A549 (cell line): ENCODE measurements at regions not wholly inside any gene's neighbourhood (a gene's known extent, or its start where the extent isn't known, plus 50 kb on each side); places are given as distances from the start of the nearest gene placed in this dataset.

Experiments used
- ATAC-seq, 2 experiments: fragments of 200-7000 bp in 1 of 2; fragments of >200 bp in 1 of 2; cut with Nextera tagmentation in 1 of 2; cut with Tn5 transposase in 1 of 2; 3 replicates each; pipeline versions ENCODE4 v1.8.0 to v1.9.1; 2018 to 2020; ENCODE audit warnings: mild to moderate bottlenecking in 1 of 2, moderate library complexity in 1 of 2
- CTCF ChIA-PET: fragments of 300-600 bp; sonication (Branson Sonifier 250); formaldehyde crosslinking; extraction: SDS; loops from one replicate; lab custom pipeline; 2021; ENCODE audit warnings: antibody characterized with exemption, inconsistent platforms; lab: Yijun Ruan, JAX
- POLR2A ChIA-PET: fragments of 350-600 bp; formaldehyde crosslinking; extraction: SDS; loops from one replicate; lab custom pipeline; 2021; ENCODE audit warnings: antibody characterized with exemption, inconsistent platforms; lab: Yijun Ruan, JAX
- DNase-seq, 2 experiments: peaks; one replicate each; pipeline versions ENCODE4 v3.0.0 to v3.0.0-alpha.2; 2011 to 2016; ENCODE audit warnings: low read depth in 1 of 2, low spot score in 1 of 2
- FAIRE-seq: peaks from 2 replicates; lab custom pipeline; 2011; peaks lifted over from hg19 to GRCh38; lab: Jason Lieb, UNC
- H3K27ac ChIP-seq, 2 experiments: fragments of >200 bp; sonication (Bioruptor Twin); formaldehyde crosslinking; 3 replicates each; pipeline ENCODE4 v1.5.1; 2016 to 2017
- H3K4me1 ChIP-seq: fragments of >200 bp; sonication (Bioruptor Twin); formaldehyde crosslinking; 3 replicates; pipeline ENCODE4 v1.6.1; 2016
- H3K4me2 ChIP-seq: fragments of >200 bp; sonication (Bioruptor Twin); formaldehyde crosslinking; 3 replicates; pipeline ENCODE4 v1.6.1; 2016
- H3K4me3 ChIP-seq: fragments of >200 bp; sonication (Bioruptor Twin); formaldehyde crosslinking; 3 replicates; pipeline ENCODE4 v1.5.1; 2016
- H3K9me3 ChIP-seq: fragments of >200 bp; sonication (Bioruptor Twin); formaldehyde crosslinking; 3 replicates; pipeline ENCODE4 v1.6.1; 2016
- CBX2 ChIP-seq: fragments of 200-600 bp; sonication (generic); IDR thresholded peaks from 2 replicates; pipeline ENCODE4 v1.6.1; 2016; ENCODE audit warnings: low read depth, mild to moderate bottlenecking, borderline replicate concordance
- CHD4 ChIP-seq: fragments of 200-600 bp; sonication (generic); IDR thresholded peaks from 2 replicates; pipeline ENCODE4 v1.6.1; 2016; ENCODE audit warnings: antibody characterized with exemption, mild to moderate bottlenecking, borderline replicate concordance
- EHMT2 ChIP-seq: fragments of 200-600 bp; sonication (generic); IDR thresholded peaks from 2 replicates; pipeline ENCODE4 v1.6.1; 2016; ENCODE audit warnings: antibody characterized with exemption, low read depth, mild to moderate bottlenecking, moderate library complexity
- ESRRA ChIP-seq: fragments of 150-350 bp; IDR thresholded peaks from 2 replicates; pipeline ENCODE4 v1.6.1; 2014; ENCODE audit warnings: mild to moderate bottlenecking, low read length, borderline replicate concordance
- HEYL ChIP-seq: fragments of 250-450 bp; sonication (Bioruptor Pico); IDR thresholded peaks from 2 replicates; pipeline ENCODE4 v1.8.0; 2021; ENCODE audit warnings: mild to moderate bottlenecking, moderate library complexity
- KDM5A ChIP-seq: fragments of 200-600 bp; sonication (generic); IDR thresholded peaks from 2 replicates; pipeline ENCODE4 v1.6.1; 2016; ENCODE audit warnings: antibody characterized with exemption, mild to moderate bottlenecking
- NPAS2 ChIP-seq: fragments of 250-450 bp; sonication (Bioruptor Pico); IDR thresholded peaks from 2 replicates; pipeline ENCODE4 v1.8.0; 2022; ENCODE audit warnings: mild to moderate bottlenecking, moderate library complexity, borderline replicate concordance
- RAD21 ChIP-seq, 2 experiments: fragments of >200 bp in 1 of 2; sonication (Bioruptor Twin) in 1 of 2; formaldehyde crosslinking in 1 of 2; IDR thresholded peaks in 1 of 2; conservative IDR thresholded peaks in 1 of 2; 2 replicates in 1 of 2; 3 replicates in 1 of 2; pipeline ENCODE4 v1.6.1; 2012 to 2018; ENCODE audit warnings: inconsistent platforms in 1 of 2
- RARB ChIP-seq: fragments of 250-450 bp; sonication (Bioruptor Pico); IDR thresholded peaks from 2 replicates; pipeline ENCODE4 v1.8.0; 2021; ENCODE audit warnings: mild to moderate bottlenecking, moderate library complexity
- RCOR1 ChIP-seq: fragments of 150-350 bp; IDR thresholded peaks from 2 replicates; pipeline ENCODE4 v1.6.1; 2014; ENCODE audit warnings: antibody characterized with exemption, low read length, low read depth
- SREBF2 ChIP-seq: fragments of 450-650 bp; IDR thresholded peaks from 2 replicates; pipeline ENCODE4 v1.6.1; 2014; ENCODE audit warnings: mild to moderate bottlenecking, moderate library complexity
- TFCP2L1 ChIP-seq: fragments of 250-450 bp; sonication (Bioruptor Pico); IDR thresholded peaks from 2 replicates; pipeline ENCODE4 v1.5.0; 2021; ENCODE audit warnings: mild to moderate bottlenecking
- ZFP36 ChIP-seq: fragments of 450-650 bp; IDR thresholded peaks from 2 replicates; pipeline ENCODE4 v1.6.1; 2014; ENCODE audit warnings: borderline replicate concordance; ENCODE audit not compliant: partially characterized antibody
- ZSCAN20 ChIP-seq: fragments of 250-450 bp; sonication (Bioruptor Pico); IDR thresholded peaks from 2 replicates; pipeline ENCODE4 v1.8.0; 2022; ENCODE audit warnings: mild to moderate bottlenecking, moderate library complexity
- WGBS: methylation state at CpG from one replicate; pipeline ENCODE4 v1.1.6; 2017; ENCODE audit errors: missing lambda C conversion rate; 5-methylcytosine and 5-hydroxymethylcytosine counted together
- TF ChIP-seq, protein P1 (sequence below): fragments of 200-600 bp; sonication (generic); IDR thresholded peaks from 2 replicates; pipeline ENCODE4 v1.6.1; 2016; ENCODE audit warnings: antibody characterized with exemption, mild to moderate bottlenecking, moderate library complexity
- TF ChIP-seq, protein P2 (sequence below): IDR thresholded peaks from 2 replicates; pipeline ENCODE4 v1.6.1; 2012
- TF ChIP-seq, protein P3 (sequence below): fragments of >200 bp; sonication (Bioruptor Twin); formaldehyde crosslinking; IDR thresholded peaks from 3 replicates; pipeline ENCODE4 v1.5.1; 2016
- TF ChIP-seq, protein P4 (sequence below): fragments of >200 bp; sonication (Bioruptor Twin); formaldehyde crosslinking; IDR thresholded peaks from 2 replicates; pipeline ENCODE4 v1.6.1; 2016
- TF ChIP-seq, protein P5 (sequence below): IDR thresholded peaks from 2 replicates; pipeline ENCODE4 v1.6.1; 2012
- TF ChIP-seq, protein P6 (sequence below): fragments of 250-450 bp; sonication (Bioruptor Pico); IDR thresholded peaks from 2 replicates; pipeline ENCODE4 v1.5.0; 2020; ENCODE audit warnings: low read depth, mild to moderate bottlenecking, moderate library complexity

DNA sequence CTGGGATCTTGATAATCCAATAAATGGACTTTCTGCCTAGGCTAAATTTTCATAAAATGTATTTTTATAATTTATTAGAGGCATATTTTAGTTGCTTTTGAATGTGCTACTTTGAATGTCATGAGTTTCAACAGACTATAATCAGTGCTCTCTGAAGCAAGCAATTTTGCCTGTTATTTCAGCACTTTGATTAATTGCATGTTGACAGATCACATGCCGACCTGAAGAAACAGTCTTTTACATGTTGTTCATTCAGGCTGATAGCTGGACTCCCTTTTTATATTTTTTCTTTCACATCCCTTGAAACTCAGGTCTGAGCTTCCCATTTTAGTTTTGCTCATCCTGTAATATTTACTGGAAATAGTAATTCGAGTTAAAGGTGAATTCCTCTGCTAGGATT lies 341.0 kb downstream of the NAP1L3 start:
- Histone ChIP-seq H3K4me2 (no peak overlapping the region), H3K4me3 (no peak overlapping the region), H3K27ac (no peak overlapping the region)
- WGBS, result 0% methylated on average over 2 of the region's 2 CpGs
- POLR2A ChIA-PET, result no interaction called here
- no peak for ATAC-seq
- DNase-seq, result no peak
- TF ChIP-seq EHMT2 (no peak), CHD4 (no peak), NPAS2 (CRISPR knock-in tag) (no peak), KDM5A (no peak), ESRRA (no peak), SREBF2 (no peak), CBX2 (no peak), HEYL (no peak), RAD21 (conservative IDR thresholded peaks at IDR 0.05 in 1 of 2, IDR thresholded peaks at IDR 0.05 in 1 of 2) (no peak)
- TF ChIP-seq, protein P1, sequence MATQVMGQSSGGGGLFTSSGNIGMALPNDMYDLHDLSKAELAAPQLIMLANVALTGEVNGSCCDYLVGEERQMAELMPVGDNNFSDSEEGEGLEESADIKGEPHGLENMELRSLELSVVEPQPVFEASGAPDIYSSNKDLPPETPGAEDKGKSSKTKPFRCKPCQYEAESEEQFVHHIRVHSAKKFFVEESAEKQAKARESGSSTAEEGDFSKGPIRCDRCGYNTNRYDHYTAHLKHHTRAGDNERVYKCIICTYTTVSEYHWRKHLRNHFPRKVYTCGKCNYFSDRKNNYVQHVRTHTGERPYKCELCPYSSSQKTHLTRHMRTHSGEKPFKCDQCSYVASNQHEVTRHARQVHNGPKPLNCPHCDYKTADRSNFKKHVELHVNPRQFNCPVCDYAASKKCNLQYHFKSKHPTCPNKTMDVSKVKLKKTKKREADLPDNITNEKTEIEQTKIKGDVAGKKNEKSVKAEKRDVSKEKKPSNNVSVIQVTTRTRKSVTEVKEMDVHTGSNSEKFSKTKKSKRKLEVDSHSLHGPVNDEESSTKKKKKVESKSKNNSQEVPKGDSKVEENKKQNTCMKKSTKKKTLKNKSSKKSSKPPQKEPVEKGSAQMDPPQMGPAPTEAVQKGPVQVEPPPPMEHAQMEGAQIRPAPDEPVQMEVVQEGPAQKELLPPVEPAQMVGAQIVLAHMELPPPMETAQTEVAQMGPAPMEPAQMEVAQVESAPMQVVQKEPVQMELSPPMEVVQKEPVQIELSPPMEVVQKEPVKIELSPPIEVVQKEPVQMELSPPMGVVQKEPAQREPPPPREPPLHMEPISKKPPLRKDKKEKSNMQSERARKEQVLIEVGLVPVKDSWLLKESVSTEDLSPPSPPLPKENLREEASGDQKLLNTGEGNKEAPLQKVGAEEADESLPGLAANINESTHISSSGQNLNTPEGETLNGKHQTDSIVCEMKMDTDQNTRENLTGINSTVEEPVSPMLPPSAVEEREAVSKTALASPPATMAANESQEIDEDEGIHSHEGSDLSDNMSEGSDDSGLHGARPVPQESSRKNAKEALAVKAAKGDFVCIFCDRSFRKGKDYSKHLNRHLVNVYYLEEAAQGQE, result no peak
- TF ChIP-seq, protein P2, sequence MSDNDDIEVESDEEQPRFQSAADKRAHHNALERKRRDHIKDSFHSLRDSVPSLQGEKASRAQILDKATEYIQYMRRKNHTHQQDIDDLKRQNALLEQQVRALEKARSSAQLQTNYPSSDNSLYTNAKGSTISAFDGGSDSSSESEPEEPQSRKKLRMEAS, result no peak
- TF ChIP-seq, all 56 proteins: peak for 0
- no peaks in the 10 kb centered on the region for H3K9me3 ChIP-seq
- no peak for FAIRE-seq
- H3K4me1 ChIP-seq, result no peaks in the 10 kb centered on the region
- CTCF ChIA-PET, result no interaction called here

DNA sequence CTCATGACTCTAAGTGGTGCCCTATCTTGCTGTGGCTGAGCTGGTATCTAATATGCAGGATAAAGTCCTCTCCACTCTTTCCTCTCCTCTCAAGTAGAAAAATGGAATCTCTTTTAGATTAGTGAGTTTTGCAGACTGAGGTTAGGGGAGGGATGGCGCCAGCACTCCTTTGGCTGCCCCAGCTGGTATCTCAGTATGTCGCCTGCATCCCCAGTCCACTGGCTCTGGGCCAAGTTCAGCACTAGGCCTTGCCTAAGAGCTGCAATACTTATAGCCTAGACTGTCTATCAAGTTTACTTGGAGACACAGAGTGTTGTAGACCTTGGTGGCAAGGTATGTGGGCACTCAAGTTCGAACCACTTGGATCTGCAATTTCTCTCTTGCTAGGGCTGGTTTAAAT lies 351.3 kb downstream of the NAP1L3 start:
- DNase-seq, result no peak
- ChIA-PET CTCF (no interaction called here), POLR2A (no interaction called here)
- no peak for ATAC-seq
- 4% methylated on average over 3 of the region's 3 CpGs for whole genome bisulfite sequencing
- H3K4me1 ChIP-seq, result no peaks in the 10 kb centered on the region
- H3K4me3 ChIP-seq, result no peak overlapping the region
- H3K9me3 ChIP-seq, result no peaks in the 10 kb centered on the region
- no peak for TF ChIP-seq ZFP36
- no peak for TF ChIP-seq SREBF2
- TF ChIP-seq HEYL, result no peak
- no peak for TF ChIP-seq TFCP2L1 (CRISPR knock-in tag)
- TF ChIP-seq RCOR1, result no peak
- no peak for TF ChIP-seq RARB (CRISPR knock-in tag)
- TF ChIP-seq, protein P3, sequence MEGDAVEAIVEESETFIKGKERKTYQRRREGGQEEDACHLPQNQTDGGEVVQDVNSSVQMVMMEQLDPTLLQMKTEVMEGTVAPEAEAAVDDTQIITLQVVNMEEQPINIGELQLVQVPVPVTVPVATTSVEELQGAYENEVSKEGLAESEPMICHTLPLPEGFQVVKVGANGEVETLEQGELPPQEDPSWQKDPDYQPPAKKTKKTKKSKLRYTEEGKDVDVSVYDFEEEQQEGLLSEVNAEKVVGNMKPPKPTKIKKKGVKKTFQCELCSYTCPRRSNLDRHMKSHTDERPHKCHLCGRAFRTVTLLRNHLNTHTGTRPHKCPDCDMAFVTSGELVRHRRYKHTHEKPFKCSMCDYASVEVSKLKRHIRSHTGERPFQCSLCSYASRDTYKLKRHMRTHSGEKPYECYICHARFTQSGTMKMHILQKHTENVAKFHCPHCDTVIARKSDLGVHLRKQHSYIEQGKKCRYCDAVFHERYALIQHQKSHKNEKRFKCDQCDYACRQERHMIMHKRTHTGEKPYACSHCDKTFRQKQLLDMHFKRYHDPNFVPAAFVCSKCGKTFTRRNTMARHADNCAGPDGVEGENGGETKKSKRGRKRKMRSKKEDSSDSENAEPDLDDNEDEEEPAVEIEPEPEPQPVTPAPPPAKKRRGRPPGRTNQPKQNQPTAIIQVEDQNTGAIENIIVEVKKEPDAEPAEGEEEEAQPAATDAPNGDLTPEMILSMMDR, result no peak
- no peak for TF ChIP-seq ZSCAN20 (CRISPR knock-in tag)
- TF ChIP-seq, protein P4, sequence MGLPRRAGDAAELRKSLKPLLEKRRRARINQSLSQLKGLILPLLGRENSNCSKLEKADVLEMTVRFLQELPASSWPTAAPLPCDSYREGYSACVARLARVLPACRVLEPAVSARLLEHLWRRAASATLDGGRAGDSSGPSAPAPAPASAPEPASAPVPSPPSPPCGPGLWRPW, result no peak
- TF ChIP-seq, protein P5, sequence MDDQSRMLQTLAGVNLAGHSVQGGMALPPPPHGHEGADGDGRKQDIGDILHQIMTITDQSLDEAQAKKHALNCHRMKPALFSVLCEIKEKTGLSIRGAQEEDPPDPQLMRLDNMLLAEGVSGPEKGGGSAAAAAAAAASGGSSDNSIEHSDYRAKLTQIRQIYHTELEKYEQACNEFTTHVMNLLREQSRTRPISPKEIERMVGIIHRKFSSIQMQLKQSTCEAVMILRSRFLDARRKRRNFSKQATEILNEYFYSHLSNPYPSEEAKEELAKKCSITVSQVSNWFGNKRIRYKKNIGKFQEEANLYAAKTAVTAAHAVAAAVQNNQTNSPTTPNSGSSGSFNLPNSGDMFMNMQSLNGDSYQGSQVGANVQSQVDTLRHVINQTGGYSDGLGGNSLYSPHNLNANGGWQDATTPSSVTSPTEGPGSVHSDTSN, result no peak
- TF ChIP-seq CBX2, result no peak
- no peak for TF ChIP-seq EHMT2
- TF ChIP-seq, protein P6, sequence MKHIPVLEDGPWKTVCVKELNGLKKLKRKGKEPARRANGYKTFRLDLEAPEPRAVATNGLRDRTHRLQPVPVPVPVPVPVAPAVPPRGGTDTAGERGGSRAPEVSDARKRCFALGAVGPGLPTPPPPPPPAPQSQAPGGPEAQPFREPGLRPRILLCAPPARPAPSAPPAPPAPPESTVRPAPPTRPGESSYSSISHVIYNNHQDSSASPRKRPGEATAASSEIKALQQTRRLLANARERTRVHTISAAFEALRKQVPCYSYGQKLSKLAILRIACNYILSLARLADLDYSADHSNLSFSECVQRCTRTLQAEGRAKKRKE (CRISPR knock-in tag), result no peak
- no peak overlapping the region for H3K27ac ChIP-seq
- no peak overlapping the region for H3K4me2 ChIP-seq
- FAIRE-seq, result no peak
